WTC11 (cell line): ENCODE measurements at regions not wholly inside any gene's neighbourhood (a gene's known extent, or its start where the extent isn't known, plus 50 kb on each side); places are given as distances from the start of the nearest gene placed in this dataset.

ENCODE experiments used
- GTF2I ChIP-seq: fragments of 250-450 bp; sonication (Bioruptor Pico); conservative IDR thresholded peaks from 2 replicates; pipeline ENCODE4 v1.4.0; 2021; ENCODE audit warnings: mild to moderate bottlenecking
- JAZF1 ChIP-seq: fragments of 250-450 bp; sonication (Bioruptor Pico); IDR thresholded peaks from 2 replicates; pipeline ENCODE4 v1.9.0; 2021; ENCODE audit warnings: moderate library complexity, mild to moderate bottlenecking, inconsistent platforms
- SMAD3 ChIP-seq: sonication (generic); formaldehyde crosslinking; IDR thresholded peaks from 2 replicates; pipeline ENCODE4 v1.8.0; 2022; ENCODE audit warnings: missing genetic modification reagents, mild to moderate bottlenecking, borderline replicate concordance
- SP1 ChIP-seq: sonication (generic); formaldehyde crosslinking; conservative IDR thresholded peaks from 2 replicates; pipeline ENCODE4 v1.8.1; 2022; ENCODE audit warnings: missing genetic modification reagents
- USF1 ChIP-seq: sonication (generic); formaldehyde crosslinking; IDR thresholded peaks from 2 replicates; pipeline ENCODE4 v1.8.0; 2022; ENCODE audit warnings: mild to moderate bottlenecking, missing genetic modification reagents
- ZNF232 ChIP-seq: sonication (generic); formaldehyde crosslinking; IDR thresholded peaks from 2 replicates; pipeline ENCODE4 v1.8.0; 2022; ENCODE audit warnings: mild to moderate bottlenecking, missing genetic modification reagents
- TF ChIP-seq, protein P1 (sequence below): sonication (generic); formaldehyde crosslinking; IDR thresholded peaks from 2 replicates; pipeline ENCODE4 v1.8.1; 2023; ENCODE audit warnings: mild to moderate bottlenecking, moderate library complexity, missing genetic modification reagents
- TF ChIP-seq, protein P2 (sequence below): fragments of 200-600 bp; IDR thresholded peaks from 2 replicates; pipeline ENCODE4 v1.8.0; 2022; ENCODE audit warnings: antibody characterized with exemption
- TF ChIP-seq, protein P3 (sequence below): sonication (generic); formaldehyde crosslinking; IDR thresholded peaks from 2 replicates; pipeline ENCODE4 v1.8.1; 2023; ENCODE audit warnings: mild to moderate bottlenecking, missing genetic modification reagents
- TF ChIP-seq, protein P4 (sequence below): sonication (generic); formaldehyde crosslinking; IDR thresholded peaks from 2 replicates; pipeline ENCODE4 v1.8.0; 2023; ENCODE audit warnings: missing genetic modification reagents, mild to moderate bottlenecking, borderline replicate concordance

DNA sequence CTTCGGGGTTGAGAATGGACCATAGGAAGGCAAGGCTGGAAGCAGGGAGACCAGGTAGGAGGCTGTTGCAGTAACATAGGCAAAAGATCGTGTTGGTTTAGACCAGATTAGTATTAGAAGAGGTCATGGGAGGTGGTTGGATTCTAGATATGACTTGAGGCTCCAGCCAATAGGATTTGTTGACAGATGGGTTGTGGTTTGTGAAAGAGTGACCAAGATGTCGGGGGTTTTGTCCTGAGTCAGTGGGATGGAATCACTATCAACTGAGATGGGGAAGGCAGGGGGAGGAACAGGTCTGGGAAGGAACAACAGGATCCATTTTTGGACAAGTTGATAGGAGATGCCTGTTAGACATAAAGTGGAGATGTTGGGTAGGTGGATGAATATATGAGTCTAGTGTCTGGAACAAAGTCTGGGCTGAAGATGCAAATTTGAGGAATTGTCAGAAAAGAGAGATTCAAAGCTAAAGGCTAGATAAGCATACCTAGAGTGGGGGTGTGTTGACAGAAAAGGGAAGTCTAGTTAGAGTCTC lies 95.5 kb upstream of the NPHP3 start:
- TF ChIP-seq, protein P1, sequence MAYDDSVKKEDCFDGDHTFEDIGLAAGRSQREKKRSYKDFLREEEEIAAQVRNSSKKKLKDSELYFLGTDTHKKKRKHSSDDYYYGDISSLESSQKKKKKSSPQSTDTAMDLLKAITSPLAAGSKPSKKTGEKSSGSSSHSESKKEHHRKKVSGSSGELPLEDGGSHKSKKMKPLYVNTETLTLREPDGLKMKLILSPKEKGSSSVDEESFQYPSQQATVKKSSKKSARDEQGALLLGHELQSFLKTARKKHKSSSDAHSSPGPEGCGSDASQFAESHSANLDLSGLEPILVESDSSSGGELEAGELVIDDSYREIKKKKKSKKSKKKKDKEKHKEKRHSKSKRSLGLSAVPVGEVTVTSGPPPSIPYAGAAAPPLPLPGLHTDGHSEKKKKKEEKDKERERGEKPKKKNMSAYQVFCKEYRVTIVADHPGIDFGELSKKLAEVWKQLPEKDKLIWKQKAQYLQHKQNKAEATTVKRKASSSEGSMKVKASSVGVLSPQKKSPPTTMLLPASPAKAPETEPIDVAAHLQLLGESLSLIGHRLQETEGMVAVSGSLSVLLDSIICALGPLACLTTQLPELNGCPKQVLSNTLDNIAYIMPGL: no peak
- TF ChIP-seq, protein P2, sequence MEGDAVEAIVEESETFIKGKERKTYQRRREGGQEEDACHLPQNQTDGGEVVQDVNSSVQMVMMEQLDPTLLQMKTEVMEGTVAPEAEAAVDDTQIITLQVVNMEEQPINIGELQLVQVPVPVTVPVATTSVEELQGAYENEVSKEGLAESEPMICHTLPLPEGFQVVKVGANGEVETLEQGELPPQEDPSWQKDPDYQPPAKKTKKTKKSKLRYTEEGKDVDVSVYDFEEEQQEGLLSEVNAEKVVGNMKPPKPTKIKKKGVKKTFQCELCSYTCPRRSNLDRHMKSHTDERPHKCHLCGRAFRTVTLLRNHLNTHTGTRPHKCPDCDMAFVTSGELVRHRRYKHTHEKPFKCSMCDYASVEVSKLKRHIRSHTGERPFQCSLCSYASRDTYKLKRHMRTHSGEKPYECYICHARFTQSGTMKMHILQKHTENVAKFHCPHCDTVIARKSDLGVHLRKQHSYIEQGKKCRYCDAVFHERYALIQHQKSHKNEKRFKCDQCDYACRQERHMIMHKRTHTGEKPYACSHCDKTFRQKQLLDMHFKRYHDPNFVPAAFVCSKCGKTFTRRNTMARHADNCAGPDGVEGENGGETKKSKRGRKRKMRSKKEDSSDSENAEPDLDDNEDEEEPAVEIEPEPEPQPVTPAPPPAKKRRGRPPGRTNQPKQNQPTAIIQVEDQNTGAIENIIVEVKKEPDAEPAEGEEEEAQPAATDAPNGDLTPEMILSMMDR: no peak
- no peak for TF ChIP-seq JAZF1 (CRISPR knock-in tag)
- TF ChIP-seq, protein P3, sequence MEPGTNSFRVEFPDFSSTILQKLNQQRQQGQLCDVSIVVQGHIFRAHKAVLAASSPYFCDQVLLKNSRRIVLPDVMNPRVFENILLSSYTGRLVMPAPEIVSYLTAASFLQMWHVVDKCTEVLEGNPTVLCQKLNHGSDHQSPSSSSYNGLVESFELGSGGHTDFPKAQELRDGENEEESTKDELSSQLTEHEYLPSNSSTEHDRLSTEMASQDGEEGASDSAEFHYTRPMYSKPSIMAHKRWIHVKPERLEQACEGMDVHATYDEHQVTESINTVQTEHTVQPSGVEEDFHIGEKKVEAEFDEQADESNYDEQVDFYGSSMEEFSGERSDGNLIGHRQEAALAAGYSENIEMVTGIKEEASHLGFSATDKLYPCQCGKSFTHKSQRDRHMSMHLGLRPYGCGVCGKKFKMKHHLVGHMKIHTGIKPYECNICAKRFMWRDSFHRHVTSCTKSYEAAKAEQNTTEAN (CRISPR knock-in tag): no peak
- no peak for TF ChIP-seq SP1 (CRISPR knock-in tag)
- TF ChIP-seq ZNF232: no peak
- TF ChIP-seq, protein P4, sequence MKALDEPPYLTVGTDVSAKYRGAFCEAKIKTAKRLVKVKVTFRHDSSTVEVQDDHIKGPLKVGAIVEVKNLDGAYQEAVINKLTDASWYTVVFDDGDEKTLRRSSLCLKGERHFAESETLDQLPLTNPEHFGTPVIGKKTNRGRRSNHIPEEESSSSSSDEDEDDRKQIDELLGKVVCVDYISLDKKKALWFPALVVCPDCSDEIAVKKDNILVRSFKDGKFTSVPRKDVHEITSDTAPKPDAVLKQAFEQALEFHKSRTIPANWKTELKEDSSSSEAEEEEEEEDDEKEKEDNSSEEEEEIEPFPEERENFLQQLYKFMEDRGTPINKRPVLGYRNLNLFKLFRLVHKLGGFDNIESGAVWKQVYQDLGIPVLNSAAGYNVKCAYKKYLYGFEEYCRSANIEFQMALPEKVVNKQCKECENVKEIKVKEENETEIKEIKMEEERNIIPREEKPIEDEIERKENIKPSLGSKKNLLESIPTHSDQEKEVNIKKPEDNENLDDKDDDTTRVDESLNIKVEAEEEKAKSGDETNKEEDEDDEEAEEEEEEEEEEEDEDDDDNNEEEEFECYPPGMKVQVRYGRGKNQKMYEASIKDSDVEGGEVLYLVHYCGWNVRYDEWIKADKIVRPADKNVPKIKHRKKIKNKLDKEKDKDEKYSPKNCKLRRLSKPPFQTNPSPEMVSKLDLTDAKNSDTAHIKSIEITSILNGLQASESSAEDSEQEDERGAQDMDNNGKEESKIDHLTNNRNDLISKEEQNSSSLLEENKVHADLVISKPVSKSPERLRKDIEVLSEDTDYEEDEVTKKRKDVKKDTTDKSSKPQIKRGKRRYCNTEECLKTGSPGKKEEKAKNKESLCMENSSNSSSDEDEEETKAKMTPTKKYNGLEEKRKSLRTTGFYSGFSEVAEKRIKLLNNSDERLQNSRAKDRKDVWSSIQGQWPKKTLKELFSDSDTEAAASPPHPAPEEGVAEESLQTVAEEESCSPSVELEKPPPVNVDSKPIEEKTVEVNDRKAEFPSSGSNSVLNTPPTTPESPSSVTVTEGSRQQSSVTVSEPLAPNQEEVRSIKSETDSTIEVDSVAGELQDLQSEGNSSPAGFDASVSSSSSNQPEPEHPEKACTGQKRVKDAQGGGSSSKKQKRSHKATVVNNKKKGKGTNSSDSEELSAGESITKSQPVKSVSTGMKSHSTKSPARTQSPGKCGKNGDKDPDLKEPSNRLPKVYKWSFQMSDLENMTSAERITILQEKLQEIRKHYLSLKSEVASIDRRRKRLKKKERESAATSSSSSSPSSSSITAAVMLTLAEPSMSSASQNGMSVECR (CRISPR knock-in tag): no peak
- TF ChIP-seq GTF2I (CRISPR knock-in tag): no peak
- no peak for TF ChIP-seq SMAD3 (CRISPR knock-in tag)
- no peak for TF ChIP-seq USF1 (CRISPR knock-in tag)
